SH-SY5Y (cell line): ENCODE measurements at regions not wholly inside any gene's neighbourhood (a gene's known extent, or its start where the extent isn't known, plus 50 kb on each side); places are given as distances from the start of the nearest gene placed in this dataset.

ENCODE experiments used
- GATA2 ChIP-seq: IDR thresholded peaks from 2 replicates; pipeline ENCODE4 v1.6.1; 2011; ENCODE audit warnings: mild to moderate bottlenecking, low read depth, low read length
- GATA3 ChIP-seq: IDR thresholded peaks from 2 replicates; pipeline ENCODE4 v1.6.1; 2011; ENCODE audit warnings: low read depth, mild to moderate bottlenecking, low read length, moderate library complexity

GRCh38 chr1:217036757-217037156, 313.5 kb upstream of the ESRRG start:
- no peak for TF ChIP-seq GATA2
- no peak for TF ChIP-seq GATA3
